Activated T-cell treated with anti-CD3 and anti-CD28 coated beads, Interleukin-2, amount 50 U/mL, for 24 hours (primary cell): ENCODE measurements at regions not wholly inside any gene's neighbourhood (a gene's known extent, or its start where the extent isn't known, plus 50 kb on each side); places are given as distances from the start of the nearest gene placed in this dataset.

Experiments used
- DNase-seq: peaks from one replicate; pipeline ENCODE4 v3.0.0-alpha.2; 2020
- H3K27ac Mint-ChIP-seq: 2 replicates; pipeline ENCODE4 v1.8.0; 2020; ENCODE audit warnings: mild to moderate bottlenecking, mixed read lengths
- H3K27me3 Mint-ChIP-seq: 2 replicates; pipeline ENCODE4 v1.8.0; 2020; ENCODE audit warnings: mixed read lengths
- H3K36me3 Mint-ChIP-seq: 2 replicates; pipeline ENCODE4 v1.8.0; 2020; ENCODE audit warnings: low read depth, mixed read lengths
- H3K4me1 Mint-ChIP-seq: 2 replicates; pipeline ENCODE4 v1.8.0; 2020; ENCODE audit warnings: low read depth, mixed read lengths
- H3K4me3 Mint-ChIP-seq: 2 replicates; pipeline ENCODE4 v1.8.0; 2020; ENCODE audit warnings: mild to moderate bottlenecking, moderate library complexity, mixed read lengths
- H3K9me3 Mint-ChIP-seq: 2 replicates; pipeline ENCODE4 v1.8.0; 2020; ENCODE audit warnings: mixed read lengths

DNA sequence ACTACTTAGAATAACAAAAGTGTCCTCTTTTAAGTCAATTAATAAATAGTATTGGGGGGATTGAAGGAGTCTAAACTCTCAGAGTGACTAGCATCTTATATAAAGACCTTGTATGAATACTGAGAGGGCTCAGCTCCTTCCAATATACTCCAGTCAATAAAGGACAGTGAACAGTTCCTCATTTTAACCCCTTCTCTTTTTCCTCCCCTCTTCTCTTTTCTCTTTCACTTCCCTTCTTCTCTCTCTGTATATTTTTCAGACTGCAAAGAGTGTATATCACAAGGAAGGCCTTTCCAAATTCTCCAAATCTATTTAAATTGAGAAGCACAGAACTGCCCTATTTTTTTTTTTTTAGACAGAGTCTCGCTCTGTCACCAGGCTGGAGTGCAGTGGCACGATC lies 99.5 kb downstream of the CD164 start:
- Mint-ChIP-seq H3K4me1 (no peaks in the 10 kb centered on the region), H3K36me3 (no peaks in the 10 kb centered on the region), H3K27ac (no peak overlapping the region), H3K27me3 (no peaks in the 10 kb centered on the region), H3K9me3 (no peaks in the 10 kb centered on the region), H3K4me3 (no peak overlapping the region)
- DNase-seq = no peak

DNA sequence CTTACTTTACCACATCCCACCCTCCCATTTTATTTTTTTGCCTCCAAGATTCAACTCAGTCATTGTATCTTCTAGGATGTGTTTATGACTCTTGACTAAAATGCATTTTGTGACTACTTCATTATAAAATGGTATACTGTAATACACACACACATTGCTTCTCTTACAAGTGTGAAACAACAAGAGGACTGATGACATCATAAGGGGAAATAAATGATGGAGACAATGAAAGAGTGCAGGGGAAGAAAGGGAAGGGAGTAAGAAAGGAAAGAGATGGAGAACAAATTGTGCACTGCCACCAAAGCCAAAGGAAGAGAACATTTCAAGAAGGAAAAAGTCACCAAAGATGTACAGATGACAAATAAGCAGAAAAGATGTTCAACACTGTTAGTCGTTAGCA lies 102.6 kb downstream of the CD164 start:
- no peak overlapping the region for H3K4me3 Mint-ChIP-seq
- H3K36me3 Mint-ChIP-seq = no peaks in the 10 kb centered on the region
- H3K4me1 Mint-ChIP-seq = no peaks in the 10 kb centered on the region
- DNase-seq = no peak
- no peaks in the 10 kb centered on the region for H3K9me3 Mint-ChIP-seq
- H3K27ac Mint-ChIP-seq = no peak overlapping the region
- no peaks in the 10 kb centered on the region for H3K27me3 Mint-ChIP-seq

DNA sequence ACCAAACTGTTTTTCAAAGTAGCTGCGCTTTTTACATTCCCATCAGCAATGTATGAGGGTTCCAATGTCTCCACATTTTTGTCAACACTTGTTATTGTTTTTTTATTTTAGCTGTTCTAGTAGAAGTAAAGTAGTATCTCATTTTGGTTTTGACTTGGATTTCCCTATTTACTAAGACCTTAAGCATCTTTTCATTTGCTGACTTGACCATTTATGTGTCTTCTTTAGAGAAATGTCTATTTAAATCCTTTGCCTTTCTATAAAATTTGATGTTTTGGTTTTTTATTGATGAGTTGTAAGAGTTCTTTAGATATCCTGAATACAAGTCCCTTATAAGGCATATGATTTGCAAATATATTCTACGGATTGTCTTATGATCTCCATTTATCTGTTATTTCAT lies 110.6 kb downstream of the CD164 start:
- Mint-ChIP-seq H3K9me3 (peaks cover 14% of the 10 kb centered on the region), H3K27me3 (no peaks in the 10 kb centered on the region), H3K27ac (no peak overlapping the region), H3K4me1 (no peaks in the 10 kb centered on the region), H3K4me3 (no peak overlapping the region), H3K36me3 (no peaks in the 10 kb centered on the region)
- DNase-seq = no peak

DNA sequence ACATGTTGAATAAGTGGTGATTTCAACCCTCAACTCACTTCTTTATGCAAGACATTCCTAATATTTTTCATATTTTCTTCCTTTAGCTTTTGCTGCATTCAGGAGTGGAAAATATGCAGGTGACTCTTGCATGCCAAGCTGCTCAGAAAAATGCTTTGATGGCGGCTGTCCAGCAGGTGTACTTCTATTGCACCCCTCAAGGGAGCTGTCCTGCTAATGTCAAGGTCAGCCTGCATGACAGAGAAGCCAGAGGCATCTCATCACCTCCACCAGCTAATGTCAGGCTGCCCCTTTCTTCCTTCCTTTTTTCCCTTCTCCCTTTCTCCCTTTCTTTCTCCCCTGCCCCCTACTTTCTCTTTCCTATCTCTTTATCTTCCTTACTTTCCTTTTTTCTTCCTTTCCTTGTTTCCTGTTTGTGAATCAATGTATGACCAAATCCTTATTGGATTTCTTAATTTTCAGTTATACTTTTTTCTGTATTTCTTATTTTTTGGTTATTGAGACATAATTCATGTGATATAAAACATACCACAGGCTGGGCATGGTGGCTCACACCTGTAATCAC lies 112.2 kb downstream of the CD164 start:
- DNase-seq = no peak
- H3K27me3 Mint-ChIP-seq = no peaks in the 10 kb centered on the region
- H3K36me3 Mint-ChIP-seq = no peaks in the 10 kb centered on the region
- H3K9me3 Mint-ChIP-seq = peaks cover 14% of the 10 kb centered on the region
- H3K4me3 Mint-ChIP-seq = no peak overlapping the region
- H3K4me1 Mint-ChIP-seq = no peaks in the 10 kb centered on the region
- H3K27ac Mint-ChIP-seq = no peak overlapping the region

DNA sequence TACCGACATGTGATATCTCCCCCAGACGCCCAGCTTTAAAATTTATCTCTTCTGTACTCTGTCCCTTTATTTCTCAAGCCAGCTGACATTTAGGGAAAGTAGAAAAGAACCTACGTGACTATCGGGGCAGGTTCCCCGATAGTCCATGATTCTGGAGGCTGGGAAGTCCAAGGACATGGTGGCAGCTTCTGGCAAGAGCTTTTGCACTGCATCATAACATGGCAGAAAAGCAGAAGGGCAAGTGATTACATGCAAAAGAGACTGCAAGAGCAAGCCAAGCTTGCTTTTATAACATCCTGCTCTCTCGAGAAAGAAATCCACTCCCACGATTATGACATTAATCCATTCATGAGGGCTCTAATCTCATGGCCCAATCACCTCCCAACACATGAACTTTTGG lies 113.2 kb downstream of the CD164 start:
- no peak for DNase-seq

DNA sequence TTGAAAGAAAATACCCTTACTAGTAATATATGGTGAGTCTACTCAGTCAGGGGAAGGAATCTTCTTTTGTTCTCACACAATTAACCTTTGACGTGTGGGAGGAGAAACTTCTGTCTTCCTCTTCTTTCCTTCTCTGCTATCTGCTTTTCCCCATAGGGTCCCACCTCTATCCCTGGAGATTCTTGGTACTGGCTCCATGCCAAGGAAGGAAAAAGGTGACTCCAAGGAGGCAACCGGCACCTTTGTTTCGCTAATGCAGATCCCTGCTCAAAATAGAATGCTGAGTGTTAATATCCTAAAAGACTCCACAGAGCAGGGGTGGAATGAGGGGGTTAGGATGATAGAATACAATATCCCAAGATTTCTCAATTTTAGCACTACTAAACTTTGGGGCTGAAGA lies 116.7 kb downstream of the CD164 start:
- H3K27me3 Mint-ChIP-seq = no peaks in the 10 kb centered on the region
- H3K27ac Mint-ChIP-seq = no peak overlapping the region
- H3K9me3 Mint-ChIP-seq = peaks cover 11% of the 10 kb centered on the region
- no peak overlapping the region for H3K4me3 Mint-ChIP-seq
- H3K4me1 Mint-ChIP-seq = no peaks in the 10 kb centered on the region
- H3K36me3 Mint-ChIP-seq = no peaks in the 10 kb centered on the region
- no peak for DNase-seq

More for the DNA sequence above, 113.2 kb downstream of the CD164 start:
- no peaks in the 10 kb centered on the region for H3K27me3 Mint-ChIP-seq
- H3K9me3 Mint-ChIP-seq = peaks cover 14% of the 10 kb centered on the region
- no peak overlapping the region for H3K4me3 Mint-ChIP-seq
- H3K27ac Mint-ChIP-seq = no peak overlapping the region
- no peaks in the 10 kb centered on the region for H3K4me1 Mint-ChIP-seq
- H3K36me3 Mint-ChIP-seq = no peaks in the 10 kb centered on the region

DNA sequence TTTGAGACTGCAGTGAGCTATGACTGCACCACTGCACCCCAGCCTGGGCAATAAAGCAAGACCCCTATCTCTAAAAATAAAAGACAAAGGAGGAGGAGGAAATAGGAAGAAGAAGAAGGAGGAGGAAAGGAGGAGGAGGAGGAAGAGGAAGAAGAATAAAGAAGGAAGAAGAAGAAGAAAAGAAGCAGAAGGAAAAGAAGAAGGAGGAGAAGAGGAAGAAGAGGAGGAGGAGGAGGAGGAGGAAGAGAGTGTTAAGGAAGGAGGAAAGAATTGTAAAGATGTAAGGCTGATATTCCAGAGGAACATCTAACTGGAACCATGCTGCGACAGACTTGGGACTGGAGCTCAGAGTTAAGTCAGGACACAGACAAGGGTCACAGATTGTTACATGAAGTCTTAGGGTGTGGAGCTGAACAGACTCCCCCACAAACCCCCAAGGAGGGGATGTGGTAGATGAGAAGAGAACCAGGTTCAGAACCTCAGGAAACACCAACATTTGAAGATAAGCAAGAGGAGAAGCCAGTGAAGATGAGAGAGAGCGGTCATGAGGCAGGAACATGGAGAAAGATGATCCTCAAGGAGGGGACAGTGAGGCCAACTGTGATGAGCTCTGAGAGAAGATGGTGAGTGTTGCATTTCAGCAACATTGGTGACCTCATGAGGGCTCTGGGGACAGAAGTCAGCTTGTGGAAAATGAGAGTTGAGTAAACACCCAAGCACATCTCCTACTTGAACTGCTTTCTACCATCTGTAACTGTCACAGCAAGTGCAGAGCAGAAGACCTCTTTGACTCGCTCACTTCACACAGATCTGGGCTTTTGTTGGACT lies 118.2 kb downstream of the CD164 start:
- Mint-ChIP-seq H3K4me1 (no peaks in the 10 kb centered on the region), H3K36me3 (no peaks in the 10 kb centered on the region), H3K9me3 (peaks cover 9% of the 10 kb centered on the region), H3K4me3 (no peak overlapping the region), H3K27me3 (no peaks in the 10 kb centered on the region), H3K27ac (no peak overlapping the region)
- DNase-seq = no peak

DNA sequence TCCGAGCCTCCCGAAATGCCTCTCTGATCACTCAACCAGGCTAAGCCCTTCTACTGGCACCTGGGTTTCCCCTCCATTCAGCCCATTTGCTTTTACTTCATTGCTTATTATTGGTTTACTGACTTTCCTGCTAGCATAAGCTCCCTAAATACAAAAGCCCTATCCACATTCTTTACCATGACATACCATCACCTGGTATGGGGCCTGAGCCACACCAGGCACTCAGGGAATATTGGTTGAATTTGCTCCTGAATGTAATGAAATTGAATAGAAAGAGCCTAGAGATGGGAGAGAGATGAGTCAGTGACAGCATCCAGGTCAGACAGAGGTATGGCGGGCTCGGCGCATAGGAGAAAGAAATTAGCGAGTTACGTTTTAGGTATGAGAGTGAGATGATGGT lies 120.0 kb downstream of the CD164 start:
- Mint-ChIP-seq H3K27me3 (no peaks in the 10 kb centered on the region), H3K36me3 (no peaks in the 10 kb centered on the region), H3K27ac (no peak overlapping the region), H3K4me3 (no peak overlapping the region), H3K4me1 (no peaks in the 10 kb centered on the region), H3K9me3 (peaks cover 3% of the 10 kb centered on the region)
- DNase-seq = no peak

DNA sequence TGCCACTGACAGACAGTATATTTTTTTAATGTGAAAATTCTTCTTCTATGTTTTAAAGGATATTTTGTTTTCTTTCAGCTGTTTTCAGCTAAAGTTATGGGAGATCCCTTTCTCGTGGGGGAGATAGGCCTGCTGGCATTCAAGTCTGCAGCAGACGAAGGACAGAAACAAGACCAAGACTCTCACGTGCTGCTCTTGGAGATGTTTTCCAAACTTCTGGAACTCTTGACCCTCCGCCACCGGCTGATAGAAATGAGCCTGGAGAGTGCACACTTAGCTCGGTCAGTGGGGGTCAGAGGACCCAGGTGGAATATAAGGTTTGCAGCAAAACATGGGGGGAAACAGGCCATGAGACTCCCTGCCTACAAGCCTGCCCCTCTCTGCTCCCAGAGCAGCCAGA lies 120.5 kb downstream of the CD164 start:
- Mint-ChIP-seq H3K36me3 (no peaks in the 10 kb centered on the region), H3K4me1 (no peaks in the 10 kb centered on the region), H3K9me3 (no peaks in the 10 kb centered on the region), H3K27ac (no peak overlapping the region), H3K27me3 (no peaks in the 10 kb centered on the region), H3K4me3 (no peak overlapping the region)
- no peak for DNase-seq

DNA sequence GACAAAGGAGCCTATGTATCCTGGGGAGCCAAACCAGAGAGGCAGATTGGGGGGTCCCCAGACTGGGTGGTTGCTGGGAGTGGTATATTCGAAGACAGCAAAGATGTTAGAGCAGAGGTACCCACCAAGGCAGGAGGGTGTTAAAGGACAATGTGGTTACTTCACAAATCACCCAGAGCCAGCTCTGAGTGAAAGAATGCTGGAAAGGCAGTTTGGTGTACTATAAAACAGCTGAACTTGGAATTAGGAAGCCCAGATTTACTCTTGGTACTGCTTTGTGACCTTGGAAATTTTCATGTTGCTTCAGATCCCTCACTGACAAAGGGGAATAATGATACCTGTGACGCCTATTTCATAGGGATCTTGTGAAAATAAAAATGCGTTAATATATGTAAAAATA lies 121.6 kb downstream of the CD164 start:
- H3K36me3 Mint-ChIP-seq = no peaks in the 10 kb centered on the region
- H3K27me3 Mint-ChIP-seq = no peaks in the 10 kb centered on the region
- H3K4me1 Mint-ChIP-seq = no peaks in the 10 kb centered on the region
- no peak overlapping the region for H3K4me3 Mint-ChIP-seq
- DNase-seq = no peak
- H3K27ac Mint-ChIP-seq = no peak overlapping the region
- no peaks in the 10 kb centered on the region for H3K9me3 Mint-ChIP-seq

DNA sequence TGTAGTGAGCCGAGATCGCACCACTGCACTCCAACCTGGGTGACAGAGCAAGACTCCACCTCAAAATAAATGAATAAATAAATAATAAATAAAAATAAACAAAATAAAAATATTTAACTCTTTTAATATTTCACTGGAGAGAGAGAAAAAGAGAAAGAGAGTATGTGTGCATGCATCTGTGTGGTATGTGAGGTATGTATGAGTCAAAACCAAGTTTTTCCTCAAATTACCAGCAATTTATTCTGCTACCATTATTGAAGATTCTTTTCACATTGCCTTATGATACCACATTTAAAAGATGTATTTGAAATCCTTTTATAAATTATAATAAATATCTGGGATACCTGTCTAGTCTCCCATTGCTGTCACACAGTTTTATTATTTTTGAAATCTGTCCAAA lies 122.1 kb downstream of the CD164 start:
- Mint-ChIP-seq H3K27ac (no peak overlapping the region), H3K27me3 (no peaks in the 10 kb centered on the region), H3K36me3 (no peaks in the 10 kb centered on the region), H3K4me1 (no peaks in the 10 kb centered on the region), H3K4me3 (no peak overlapping the region), H3K9me3 (no peaks in the 10 kb centered on the region)
- DNase-seq = no peak

DNA sequence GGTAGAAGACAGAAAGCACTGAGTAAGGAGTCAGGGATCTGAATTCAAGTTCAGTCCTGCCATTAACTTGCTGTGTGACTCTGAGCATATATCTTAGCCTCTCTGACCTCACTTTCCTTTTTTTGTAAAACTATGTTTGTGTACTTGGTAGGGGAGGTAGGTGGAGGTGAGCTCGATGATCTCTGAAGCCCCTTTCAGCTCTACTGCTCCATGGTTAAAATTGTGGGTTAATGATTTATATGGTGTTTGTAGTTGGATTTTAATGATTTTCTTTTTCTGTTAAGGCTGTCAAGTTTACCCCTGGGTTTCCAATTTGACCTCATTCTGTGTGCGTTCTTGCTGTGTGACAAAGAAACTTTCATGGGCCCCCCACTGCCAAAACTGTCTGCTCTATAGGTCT lies 124.1 kb downstream of the CD164 start:
- DNase-seq = no peak
- no peaks in the 10 kb centered on the region for H3K9me3 Mint-ChIP-seq
- H3K4me3 Mint-ChIP-seq = no peak overlapping the region
- H3K4me1 Mint-ChIP-seq = no peaks in the 10 kb centered on the region
- H3K27me3 Mint-ChIP-seq = no peaks in the 10 kb centered on the region
- H3K36me3 Mint-ChIP-seq = no peaks in the 10 kb centered on the region
- H3K27ac Mint-ChIP-seq = no peak overlapping the region

DNA sequence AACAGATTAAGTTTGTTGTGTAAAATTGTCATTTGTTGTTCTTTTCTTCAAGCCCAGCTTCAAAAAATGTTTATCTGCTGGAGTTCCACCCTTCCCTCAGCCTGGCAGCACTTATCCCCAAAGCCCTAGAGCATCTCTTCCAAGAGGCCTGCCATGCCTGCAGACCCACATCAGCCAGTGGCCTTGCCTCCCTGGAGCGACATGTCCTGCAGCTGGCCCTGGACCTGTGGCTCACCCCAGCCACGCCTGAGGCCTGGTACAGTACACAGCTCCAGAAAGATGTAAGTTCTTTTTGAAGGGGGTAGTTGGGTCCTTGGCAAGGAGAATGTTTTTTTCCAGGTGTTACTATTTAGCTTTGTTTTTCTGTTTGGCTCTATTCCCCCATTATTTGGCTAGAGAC lies 124.8 kb downstream of the CD164 start:
- H3K9me3 Mint-ChIP-seq = no peaks in the 10 kb centered on the region
- H3K36me3 Mint-ChIP-seq = no peaks in the 10 kb centered on the region
- no peak for DNase-seq
- no peaks in the 10 kb centered on the region for H3K27me3 Mint-ChIP-seq
- H3K4me1 Mint-ChIP-seq = no peaks in the 10 kb centered on the region
- H3K4me3 Mint-ChIP-seq = no peak overlapping the region
- H3K27ac Mint-ChIP-seq = no peak overlapping the region

DNA sequence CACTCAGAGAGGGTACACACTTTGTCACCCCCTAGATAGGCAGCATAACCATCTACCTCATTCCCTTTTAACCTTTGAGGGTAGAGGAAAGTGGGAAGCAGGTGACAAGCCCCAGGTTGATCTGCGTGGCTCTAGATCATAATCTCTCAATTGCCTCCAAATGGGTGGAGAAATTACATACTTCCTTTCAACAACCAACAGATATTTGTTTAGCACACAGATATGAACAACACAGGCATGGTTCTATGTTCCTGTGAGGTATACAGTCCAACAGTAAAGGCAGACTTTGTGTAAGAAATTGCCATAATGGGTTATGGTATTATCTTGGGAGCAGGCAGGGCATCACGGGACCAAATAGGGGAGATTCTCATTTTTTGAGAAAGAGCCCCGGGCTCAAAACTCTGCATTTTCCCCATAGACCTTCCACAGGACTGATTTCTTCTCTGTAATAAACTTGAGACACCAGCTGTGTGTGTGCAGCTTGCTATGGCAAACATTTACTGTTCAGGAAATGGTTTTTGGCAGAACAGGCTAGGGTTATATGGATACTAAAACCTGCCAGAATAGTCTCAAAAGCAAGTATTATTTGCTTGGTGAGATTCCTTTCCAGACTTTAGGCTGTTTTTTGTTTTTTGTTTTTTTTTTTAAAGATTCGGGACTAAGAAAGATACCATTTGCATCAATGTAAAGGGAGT lies 126.2 kb downstream of the CD164 start:
- no peaks in the 10 kb centered on the region for H3K36me3 Mint-ChIP-seq
- no peak for DNase-seq
- no peak overlapping the region for H3K27ac Mint-ChIP-seq
- H3K9me3 Mint-ChIP-seq = no peaks in the 10 kb centered on the region
- no peaks in the 10 kb centered on the region for H3K4me1 Mint-ChIP-seq
- H3K27me3 Mint-ChIP-seq = peaks cover 7% of the 10 kb centered on the region
- H3K4me3 Mint-ChIP-seq = no peak overlapping the region

DNA sequence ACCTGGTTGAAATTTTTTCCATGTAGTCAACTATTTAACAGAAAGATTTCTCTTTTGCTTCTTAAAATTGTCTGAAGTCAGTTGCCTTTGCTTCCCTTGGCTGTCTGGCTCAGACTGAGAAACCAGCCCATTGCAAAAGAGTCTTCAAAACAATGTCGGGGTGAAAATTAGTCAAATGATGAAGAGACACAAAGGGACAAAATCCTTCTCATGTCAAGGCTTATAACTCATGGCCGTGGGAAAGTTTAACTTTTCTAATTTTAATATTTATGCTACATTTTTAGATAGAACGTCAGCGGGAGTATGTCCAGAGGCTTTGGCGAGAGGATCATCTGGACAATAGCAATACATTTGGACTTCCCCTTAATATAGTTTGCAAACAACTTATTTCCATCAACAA lies 127.2 kb downstream of the CD164 start:
- Mint-ChIP-seq H3K4me1 (no peaks in the 10 kb centered on the region), H3K4me3 (no peak overlapping the region), H3K9me3 (no peaks in the 10 kb centered on the region), H3K36me3 (no peaks in the 10 kb centered on the region), H3K27ac (no peak overlapping the region), H3K27me3 (peaks cover 7% of the 10 kb centered on the region)
- no peak for DNase-seq
